HS-27A (cell line): ENCODE measurements at regions not wholly inside any gene's neighbourhood (a gene's known extent, or its start where the extent isn't known, plus 50 kb on each side); places are given as distances from the start of the nearest gene placed in this dataset.
"Not testable (repeated sequence)": the region's sequence is repeated elsewhere in the genome, so short reads cannot be mapped to it uniquely, and the experiment has no call there.

ENCODE experiments used
- DNase-seq: peaks from one replicate; pipeline ENCODE4 v3.0.0-alpha.2; 2012; ENCODE audit warnings: low read depth, missing footprints

GRCh38 chr14:65966188-65966587 is 520.0 kb upstream of the CCDC196 start:
- no peak for DNase-seq

- DNase-seq, result no peak
These were observed 513.8 kb upstream of the CCDC196 start for GRCh38 chr14:65972346-65972870.

GRCh38 chr14:65972891-65973290 is 513.3 kb upstream of the CCDC196 start:
- DNase-seq, result no peak

GRCh38 chr14:65975865-65976264 is 510.3 kb upstream of the CCDC196 start:
- DNase-seq, result no peak

- DNase-seq, result no peak
These were observed 509.3 kb upstream of the CCDC196 start for GRCh38 chr14:65976761-65977404.

- DNase-seq, result no peak
These were observed 504.9 kb upstream of the CCDC196 start for GRCh38 chr14:65981192-65981843.

- DNase-seq, result no peak
These were observed 500.1 kb upstream of the CCDC196 start for GRCh38 chr14:65986041-65986440.

GRCh38 chr14:65989981-65990380 is 496.2 kb upstream of the CCDC196 start:
- DNase-seq, result no peak

GRCh38 chr14:65991104-65991503 is 495.1 kb upstream of the CCDC196 start:
- no peak for DNase-seq

GRCh38 chr14:65991935-65992334 is 494.2 kb upstream of the CCDC196 start:
- not testable (repeated sequence) for DNase-seq

GRCh38 chr14:65993103-65993502 is 493.1 kb upstream of the CCDC196 start:
- no peak for DNase-seq

GRCh38 chr14:65993996-65994395 is 492.2 kb upstream of the CCDC196 start:
- no peak for DNase-seq

- DNase-seq, result no peak
These were observed 488.8 kb upstream of the CCDC196 start for GRCh38 chr14:65997347-65997746.

GRCh38 chr14:65999865-66000264 is 486.3 kb upstream of the CCDC196 start:
- no peak for DNase-seq

GRCh38 chr14:66000766-66001165 is 485.4 kb upstream of the CCDC196 start:
- no peak for DNase-seq

- no peak for DNase-seq
These were observed 484.8 kb upstream of the CCDC196 start for GRCh38 chr14:66001356-66001755.

- no peak for DNase-seq
These were observed 483.0 kb upstream of the CCDC196 start for GRCh38 chr14:66003082-66003730.

- no peak for DNase-seq
These were observed 480.2 kb upstream of the CCDC196 start for GRCh38 chr14:66005900-66006434.

- DNase-seq, result no peak
These were observed 477.5 kb upstream of the CCDC196 start for GRCh38 chr14:66008631-66009030.

GRCh38 chr14:66009089-66009488 is 477.1 kb upstream of the CCDC196 start:
- no peak for DNase-seq

- DNase-seq, result no peak
These were observed 475.5 kb upstream of the CCDC196 start for GRCh38 chr14:66010695-66011094.

- no peak for DNase-seq
These were observed 474.3 kb upstream of the CCDC196 start for GRCh38 chr14:66011855-66012254.

GRCh38 chr14:66013607-66014006 is 472.6 kb upstream of the CCDC196 start:
- not testable (repeated sequence) for DNase-seq
